K562 (cell line): ENCODE measurements at regions not wholly inside any gene's neighbourhood (a gene's known extent, or its start where the extent isn't known, plus 50 kb on each side); places are given as distances from the start of the nearest gene placed in this dataset.

Experiments
- ATAC-seq: fragments of 200-7000 bp; cut with Tn5 transposase; 3 replicates; pipeline ENCODE4 v1.9.1; 2020; ENCODE audit warnings: moderate library complexity
- BruUV-seq: library from RNA; stranded (reverse); fragments of 400-500 nt; replicated peaks from 2 replicates; lab custom pipeline; 2021; lab: Mats Ljungman, UMichigan
- CTCF ChIA-PET: fragments of 300-600 bp; formaldehyde crosslinking; extraction: SDS; loops from one replicate; lab custom pipeline; 2021; ENCODE audit warnings: low intra/inter-chr PET ratio; lab: Yijun Ruan, JAX
- POLR2A ChIA-PET: fragments of 300-600, 350-650 bp; sonication (Branson Sonifier 250); formaldehyde crosslinking; extraction: SDS; loops from one replicate; lab custom pipeline; 2021; ENCODE audit warnings: antibody characterized with exemption, inconsistent platforms; lab: Yijun Ruan, JAX
- DNase-seq, 4 experiments: peaks; one replicate each; pipeline versions ENCODE4 v3.0.0 to v3.0.0-alpha.2; 2011 to 2018; ENCODE audit warnings: low spot score in 3 of 4, mixed read lengths in 3 of 4; ENCODE audit errors: extremely low read depth in 1 of 4
- FAIRE-seq: peaks from 2 replicates; lab custom pipeline; 2011; peaks lifted over from hg19 to GRCh38; lab: Jason Lieb, UNC
- H2AFZ ChIP-seq: 2 replicates; pipeline ENCODE4 v1.6.0; 2011; ENCODE audit warnings: low read depth, low read length, control low read depth, inconsistent platforms
- H3K27ac ChIP-seq: fragments of 200-600 bp; 3 replicates; pipeline ENCODE4 v1.8.0; 2011; ENCODE audit warnings: low read depth, mild to moderate bottlenecking, control low read depth, inconsistent platforms, low read length, moderate library complexity, mixed read lengths; ENCODE audit errors: extremely low read depth
- H3K27me3 ChIP-seq, 2 experiments: fragments of 300-600 bp in 1 of 2; 2 replicates in 1 of 2; 3 replicates in 1 of 2; pipeline versions ENCODE4 v1.6.0 to v1.8.0; 2011; ENCODE audit warnings: inconsistent platforms in 2 of 2, low read length in 2 of 2, mild to moderate bottlenecking in 1 of 2, mixed read lengths in 1 of 2, moderate library complexity in 1 of 2; ENCODE audit not compliant: control insufficient read depth in 2 of 2, insufficient read depth in 2 of 2
- H3K36me3 ChIP-seq: fragments of 300-600 bp; 3 replicates; pipeline ENCODE4 v1.8.0; 2011; ENCODE audit warnings: mild to moderate bottlenecking, low read length, inconsistent platforms; ENCODE audit not compliant: control insufficient read depth, insufficient read depth
- H3K4me1 ChIP-seq, 2 experiments: fragments of 200-600 bp in 1 of 2; replicated peaks in 1 of 2; 2 replicates in 1 of 2; 3 replicates in 1 of 2; pipeline versions ENCODE4 v1.5.1 to v1.8.0; 2011; ENCODE audit warnings: inconsistent platforms in 2 of 2, low read length in 2 of 2, mild to moderate bottlenecking in 1 of 2, mixed read lengths in 1 of 2, moderate library complexity in 1 of 2; ENCODE audit not compliant: control insufficient read depth in 2 of 2, insufficient read depth in 2 of 2
- H3K4me2 ChIP-seq: 2 replicates; pipeline ENCODE4 v1.6.1; 2011; ENCODE audit warnings: low read length, control low read depth, inconsistent platforms, mixed read lengths; ENCODE audit not compliant: insufficient read depth
- H3K4me3 ChIP-seq: fragments of 200-600 bp; sonication (generic), shearing (Covaris generic); 2 replicates; pipeline ENCODE4 v1.5.1; 2016; ENCODE audit warnings: control low read depth, inconsistent platforms
- H3K79me2 ChIP-seq: fragments of 200-600 bp; 3 replicates; pipeline ENCODE4 v1.8.0; 2011; ENCODE audit warnings: low read length, inconsistent platforms; ENCODE audit not compliant: control insufficient read depth, insufficient read depth
- H3K9ac ChIP-seq, 2 experiments: 2 replicates each; pipeline versions ENCODE4 v1.6.0 to v1.6.1; 2011; ENCODE audit warnings: low read depth in 2 of 2, low read length in 2 of 2, control low read depth in 1 of 2, inconsistent platforms in 1 of 2, mild to moderate bottlenecking in 1 of 2, mixed read lengths in 1 of 2; ENCODE audit not compliant: insufficient read depth in 1 of 2
- H3K9me1 ChIP-seq: one replicate; pipeline ENCODE4 v1.6.0; 2011; ENCODE audit warnings: inconsistent platforms, mild to moderate bottlenecking, low read length, moderate library complexity; ENCODE audit not compliant: control insufficient read depth, insufficient read depth
- H3K9me3 ChIP-seq: replicated peaks from 2 replicates; pipeline ENCODE4 v1.5.1; 2011; ENCODE audit warnings: low read depth, low read length, inconsistent platforms; ENCODE audit not compliant: control insufficient read depth, insufficient read depth
- H4K20me1 ChIP-seq: replicated peaks from 2 replicates; pipeline ENCODE4 v1.6.1; 2011; ENCODE audit warnings: low read length, inconsistent platforms, mixed read lengths; ENCODE audit not compliant: control insufficient read depth, insufficient read depth
- ARID3A ChIP-seq: IDR thresholded peaks from 2 replicates; pipeline ENCODE4 v1.6.1; 2012; ENCODE audit warnings: low read depth, low read length, improper control_type of control experiment, borderline replicate concordance
- CEBPG ChIP-seq, 3 experiments: fragments of 200-800 bp in 1 of 3; sonication (Bioruptor generic) in 1 of 3; sonication (generic) in 1 of 3; formaldehyde crosslinking in 1 of 3; IDR thresholded peaks in 2 of 3; conservative IDR thresholded peaks in 1 of 3; 2 replicates each; pipeline versions ENCODE4 v1.6.1 to v1.8.0; 2016 to 2022; ENCODE audit warnings: missing compliant biosample characterization in 2 of 3, missing genetic modification characterization in 2 of 3, mild to moderate bottlenecking in 1 of 3, missing genetic modification reagents in 1 of 3
- CHD2 ChIP-seq: IDR thresholded peaks from 2 replicates; pipeline ENCODE4 v1.6.1; 2011; ENCODE audit warnings: low read depth, low read length
- CREB5 ChIP-seq: fragments of 250-450 bp; sonication (Bioruptor Pico); IDR thresholded peaks from 2 replicates; pipeline ENCODE4 v1.5.0; 2020; ENCODE audit warnings: mild to moderate bottlenecking
- CREM ChIP-seq: IDR thresholded peaks from 2 replicates; pipeline ENCODE4 v1.6.1; 2014; ENCODE audit warnings: antibody characterized with exemption, low read depth
- DMBX1 ChIP-seq: fragments of 250-450 bp; sonication (Bioruptor Pico); IDR thresholded peaks from 2 replicates; pipeline ENCODE4 v1.8.0; 2022; ENCODE audit warnings: inconsistent platforms, mild to moderate bottlenecking, moderate library complexity, borderline replicate concordance
- EP400 ChIP-seq: fragments of 450-650 bp; IDR thresholded peaks from 2 replicates; pipeline ENCODE4 v1.6.1; 2017; ENCODE audit warnings: antibody characterized with exemption, mild to moderate bottlenecking, moderate library complexity
- GTF2A2 ChIP-seq: IDR thresholded peaks from 2 replicates; pipeline ENCODE4 v1.6.1; 2016; ENCODE audit warnings: mild to moderate bottlenecking, missing genetic modification characterization, missing compliant biosample characterization
- HIVEP1 ChIP-seq: fragments of 250-450 bp; sonication (Bioruptor Pico); IDR thresholded peaks from 2 replicates; pipeline ENCODE4 v1.4.0; 2020; ENCODE audit warnings: mild to moderate bottlenecking
- SRSF9 ChIP-seq: fragments of 200-400 bp; formaldehyde crosslinking; IDR thresholded peaks from 2 replicates; pipeline ENCODE4 v1.6.1; 2017; ENCODE audit warnings: low read depth, low read length, borderline replicate concordance
- ZKSCAN1 ChIP-seq: fragments of 150-350 bp; IDR thresholded peaks from 2 replicates; pipeline ENCODE4 v1.6.1; 2016; ENCODE audit warnings: low read depth, low read length
- ZNF436 ChIP-seq: fragments of 250-450, 450-650 bp; sonication (Bioruptor Pico); formaldehyde crosslinking; IDR thresholded peaks from 2 replicates; pipeline ENCODE4 v1.7.0; 2020; ENCODE audit warnings: mild to moderate bottlenecking
- WGBS: fragments of 100-300 bp; shearing (Covaris generic); methylation state at CpG from one replicate; pipeline ENCODE4 v1.1.6; 2016; ENCODE audit warnings: low coverage, mixed read lengths; ENCODE audit not compliant: insufficient coverage; ENCODE audit errors: missing lambda C conversion rate; 5-methylcytosine and 5-hydroxymethylcytosine counted together
- in situ Hi-C: fragments of 300-500 bp; cut with MboI; formaldehyde crosslinking; loops from 4 replicates; pipeline ENCODE4 v1.15.0; 2018; ENCODE audit warnings: inconsistent platforms, mixed read lengths
- intact Hi-C: fragments of 100-400 bp; cut with micrococcal nuclease; formaldehyde crosslinking; loops from 2 replicates; pipeline ENCODE4 v1.14.2; 2022

DNA sequence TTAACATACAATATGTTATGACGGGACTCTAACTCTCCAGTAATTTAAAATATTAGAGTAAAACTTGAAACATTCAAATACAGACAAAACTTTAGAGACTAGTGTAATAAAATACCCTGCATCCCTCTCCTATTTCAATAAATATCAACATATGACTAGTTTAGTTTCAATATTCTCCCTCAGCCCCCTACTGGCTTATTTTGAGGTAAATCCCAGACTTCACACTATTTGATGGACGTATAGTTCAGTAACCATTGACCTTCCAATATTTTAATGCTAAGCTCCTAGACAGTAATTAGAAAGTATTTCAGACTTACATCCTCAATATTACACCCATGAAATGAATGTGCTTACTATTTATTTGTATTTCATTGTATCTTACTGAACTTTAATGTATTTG is 180.7 kb upstream of the STARD13 start:
- Histone ChIP-seq H3K27me3 (no peaks in the 10 kb centered on the region), H3K9me3 (no peaks in the 10 kb centered on the region), H3K9ac (no peak overlapping the region), H3K4me2 (no peak overlapping the region), H3K9me1 (no peaks in the 10 kb centered on the region), H3K4me3 (no peak overlapping the region), H2AFZ (no peak overlapping the region), H3K4me1 (no peaks in the 10 kb centered on the region), H3K36me3 (no peaks in the 10 kb centered on the region), H3K27ac (no peak overlapping the region), H3K79me2 (no peaks in the 10 kb centered on the region), H4K20me1 (no peaks in the 10 kb centered on the region)
- BruUV-seq: no TSS peak
- in situ Hi-C loops: no loop called here
- FAIRE-seq (no peak), ATAC-seq (no peak), DNase-seq (no peak)
- CTCF ChIA-PET: no interaction called here
- intact Hi-C loops: no loop called here
- 0% methylated on average over 2 of the region's 2 CpGs for WGBS
- POLR2A ChIA-PET: no interaction called here
- no peak for TF ChIP-seq DMBX1
- no peak for TF ChIP-seq SRSF9
- TF ChIP-seq ZKSCAN1: no peak
- no peak for TF ChIP-seq CREB5
- no peak for TF ChIP-seq EP400
- TF ChIP-seq GTF2A2 (tag): no peak
- TF ChIP-seq CEBPG (CRISPR knock-in tag; IDR thresholded peaks at IDR 0.05): no peak
- no peak for TF ChIP-seq CEBPG (tag; conservative IDR thresholded peaks at IDR 0.05 in 1 of 2, IDR thresholded peaks at IDR 0.05 in 1 of 2)
- TF ChIP-seq ZNF436 (CRISPR knock-in tag): no peak
- TF ChIP-seq CREM: no peak
- no peak for TF ChIP-seq ARID3A
- TF ChIP-seq CHD2: no peak
- TF ChIP-seq HIVEP1 (CRISPR knock-in tag): no peak
